ENCODE measurements at regions not wholly inside any gene's neighbourhood (a gene's known extent, or its start where the extent isn't known, plus 50 kb on each side); places are given as distances from the start of the nearest gene placed in this dataset.
"Not testable (repeated sequence)": the region's sequence is repeated elsewhere in the genome, so short reads cannot be mapped to it uniquely, and the experiment has no call there.

DNA sequence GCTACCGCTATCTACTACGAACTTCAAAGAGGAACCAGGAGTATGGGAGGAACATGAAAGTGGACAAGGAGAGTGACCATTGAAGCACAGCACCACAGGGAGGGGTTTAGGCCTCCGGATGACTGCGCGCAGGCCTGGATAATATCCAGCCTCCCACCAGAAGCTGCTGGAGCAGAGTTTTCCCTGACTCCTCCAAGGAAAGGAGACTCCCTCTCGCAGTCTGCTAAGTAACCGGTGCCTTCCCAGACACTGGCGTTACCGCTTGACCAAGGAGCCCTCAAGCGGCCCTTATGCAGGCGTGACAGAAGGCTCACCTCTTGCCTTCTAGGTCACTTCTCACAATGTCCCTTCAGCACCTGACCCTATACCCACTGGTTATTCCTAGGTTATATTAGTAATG, 64.2 kb upstream of the BTG3 start:
- not testable (repeated sequence) for DNase-seq

DNA sequence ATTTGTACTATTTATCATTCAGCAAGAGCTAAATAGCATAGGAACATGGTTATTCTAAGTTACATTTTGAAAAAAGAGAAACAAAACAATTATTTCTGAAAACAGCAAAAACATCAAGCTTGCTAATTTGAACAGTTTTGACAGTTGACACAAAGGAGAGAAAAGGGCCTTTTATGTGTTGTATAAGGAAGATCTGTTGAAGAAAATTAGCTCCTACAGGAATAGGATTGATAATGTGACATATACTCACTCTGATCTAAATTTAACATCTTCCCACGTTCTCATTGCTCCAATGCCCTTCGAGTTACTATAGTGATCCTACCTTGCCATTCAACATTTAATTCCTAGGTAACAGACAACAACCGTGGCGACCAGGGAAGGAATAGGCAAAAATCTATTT, 61.4 kb upstream of the BTG3 start:
- DNase-seq = no peak

DNA sequence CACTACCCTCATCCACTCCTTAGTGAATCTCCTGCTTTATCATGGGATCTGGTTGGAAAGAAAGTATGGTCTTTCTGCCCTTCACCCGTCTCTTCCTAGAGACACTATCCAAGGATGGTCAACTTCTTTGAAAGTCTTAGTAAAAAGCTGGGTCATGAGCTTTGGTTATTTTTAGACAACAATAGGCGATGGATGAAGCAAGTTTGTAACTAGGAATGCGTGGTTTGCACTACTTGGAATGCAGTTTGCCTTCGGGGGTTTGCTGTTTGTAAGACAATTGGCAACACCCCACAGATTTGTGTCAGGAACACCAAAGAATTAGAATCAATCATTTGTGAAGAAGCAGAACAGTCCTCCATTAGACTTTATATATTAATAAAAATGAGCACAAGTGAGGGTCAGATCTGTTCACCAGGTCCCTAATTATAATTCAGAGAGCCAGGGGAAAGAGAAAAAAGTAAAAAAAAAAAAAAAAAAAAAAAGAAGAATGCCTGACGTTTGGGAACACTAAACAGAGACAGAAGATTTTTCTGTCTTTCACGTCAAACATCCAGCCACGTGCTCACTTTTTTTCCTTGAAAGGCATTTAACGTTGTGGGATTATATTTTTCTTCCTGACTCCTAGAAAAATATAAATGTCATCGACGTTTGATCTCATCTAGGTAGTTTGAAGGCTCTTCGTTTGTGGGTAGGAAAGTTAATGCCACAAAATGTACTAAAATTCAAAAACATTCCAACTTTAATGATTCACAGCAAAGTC, 60.7 kb upstream of the BTG3 start:
- no peak for DNase-seq

DNA sequence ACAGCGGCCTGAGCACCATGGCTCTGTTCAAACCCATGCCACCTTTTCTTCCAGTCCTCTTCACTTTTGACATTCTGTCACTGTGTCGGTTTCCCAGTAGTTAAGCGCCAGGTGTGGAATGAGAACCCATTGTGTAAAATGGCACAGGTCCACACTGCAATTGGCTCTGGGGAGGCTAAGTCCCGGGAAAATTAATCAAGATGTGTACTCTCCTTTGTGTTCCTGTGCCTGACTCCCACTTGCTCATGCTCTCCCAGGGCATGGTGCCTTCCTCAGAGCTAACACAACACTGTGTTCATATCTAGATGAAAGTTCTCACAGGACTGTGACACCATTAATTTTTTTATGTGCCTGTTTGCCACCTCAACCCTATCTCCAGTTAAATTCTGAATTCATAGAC, 59.0 kb upstream of the BTG3 start:
- DNase-seq = no peak

DNA sequence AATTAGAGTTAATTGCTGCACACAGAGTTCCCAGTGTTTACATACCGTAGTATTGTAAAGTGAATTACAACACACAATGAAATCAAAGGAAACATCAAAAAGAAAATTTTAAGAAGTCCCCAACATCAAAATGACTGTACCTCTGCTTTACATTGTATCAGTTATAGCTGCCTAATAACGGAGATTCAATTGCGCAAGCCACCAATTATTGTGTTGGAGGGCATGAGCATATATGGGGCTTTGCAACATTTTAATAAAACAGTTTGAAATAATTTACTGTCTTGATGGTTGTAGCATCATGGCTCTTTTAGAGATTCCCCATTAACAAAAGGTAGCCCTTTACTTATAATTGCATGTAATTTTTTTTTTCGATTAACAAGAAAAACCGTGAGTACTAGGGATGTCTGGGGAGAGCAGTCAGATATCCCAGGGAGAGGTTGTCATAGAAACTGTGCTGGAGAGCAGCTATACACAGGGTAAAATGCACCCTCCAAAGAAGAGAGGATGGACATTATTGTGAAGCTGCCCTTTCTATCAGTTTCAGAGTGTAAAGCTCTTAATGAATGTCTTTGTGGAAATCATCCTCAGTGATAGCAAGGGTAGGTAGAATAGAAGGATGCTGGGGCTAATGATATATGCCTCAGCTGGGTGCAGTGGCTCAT, 55.9 kb upstream of the BTG3 start:
- no peak for DNase-seq

DNA sequence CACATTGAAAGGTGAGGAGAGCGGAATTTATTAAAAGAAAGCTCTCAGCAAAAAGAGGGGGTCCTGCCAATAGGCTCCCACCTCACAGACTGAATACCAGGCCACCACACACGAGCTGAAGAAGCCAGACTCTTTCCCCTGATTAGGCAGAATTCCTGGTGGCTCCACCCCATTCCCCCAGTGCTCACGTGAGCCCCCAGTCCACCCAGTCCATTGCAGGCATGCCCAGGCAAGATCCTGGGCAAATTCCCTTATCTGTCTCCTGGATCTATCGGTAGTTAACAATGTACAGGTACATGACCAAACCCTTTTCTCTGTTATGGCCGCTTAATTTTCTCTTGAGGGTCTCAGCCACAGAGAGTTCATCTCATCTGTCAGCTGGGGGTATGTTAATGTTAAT, 54.6 kb upstream of the BTG3 start:
- no peak for DNase-seq
